T1000 (cell line): ENCODE measurements at regions not wholly inside any gene's neighbourhood (a gene's known extent, or its start where the extent isn't known, plus 50 kb on each side); places are given as distances from the start of the nearest gene placed in this dataset.

Experiments used
- DNase-seq: peaks from one replicate; lab custom pipeline; 2025; ENCODE audit warnings: mixed read lengths; lab: John Stamatoyannopoulos, UW

DNA sequence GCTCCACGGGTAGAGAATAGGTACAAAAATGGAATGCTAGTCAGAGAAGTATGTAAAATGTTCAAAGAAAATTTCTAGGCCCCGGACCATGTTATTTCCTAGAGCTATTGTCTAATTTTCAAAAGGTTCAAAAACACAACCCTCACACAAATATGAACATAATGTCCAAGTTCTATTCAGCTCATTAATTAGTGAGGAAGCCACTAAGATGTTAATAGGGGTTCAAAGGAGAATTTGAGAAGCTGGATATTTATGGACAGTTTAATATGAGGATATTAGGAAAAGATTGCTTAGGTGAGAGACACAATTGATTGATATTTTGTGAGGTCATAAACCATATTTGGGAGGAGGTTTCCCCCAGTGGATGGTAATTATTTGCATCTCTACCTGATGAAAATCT, 710.6 kb upstream of the ID2 start:
- DNase-seq = no peak

DNA sequence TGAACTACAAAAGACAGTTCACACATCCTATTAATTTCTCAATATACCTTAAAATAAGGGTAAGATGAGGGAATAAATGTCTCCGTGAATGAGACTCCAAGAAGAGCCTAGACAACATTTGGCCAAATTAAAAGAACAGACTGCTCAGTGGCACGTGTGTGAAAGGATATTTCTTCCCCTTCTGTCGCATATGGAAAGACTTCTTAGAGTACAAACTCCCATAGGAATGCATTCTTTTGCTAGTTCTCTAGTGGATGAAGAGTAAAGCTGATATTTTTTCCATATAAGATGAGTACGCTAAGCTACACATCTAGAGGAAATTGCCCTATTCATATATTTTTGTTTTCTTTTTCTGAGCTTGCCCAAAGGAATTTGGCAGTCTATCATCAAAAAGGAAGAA, 710.0 kb upstream of the ID2 start:
- no peak for DNase-seq

DNA sequence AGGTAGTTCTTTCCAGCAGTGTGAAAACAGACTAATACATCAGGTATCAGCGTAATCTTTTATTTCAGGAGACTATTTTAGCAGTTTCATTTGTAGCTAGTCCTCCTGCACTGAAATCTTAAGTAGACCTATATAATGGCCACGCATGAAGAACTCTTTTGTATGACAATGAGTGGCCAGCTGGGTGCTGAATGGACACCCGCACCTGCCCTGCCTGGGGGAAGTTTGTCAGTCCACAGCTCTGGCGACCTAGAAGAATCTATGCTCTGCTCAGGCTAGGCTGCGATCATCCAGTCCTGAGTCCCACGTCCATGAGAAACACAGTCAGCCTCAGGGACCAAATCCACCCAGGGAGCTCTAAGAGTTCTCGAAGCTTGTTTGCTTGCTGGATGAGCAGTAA, 709.2 kb upstream of the ID2 start:
- no peak for DNase-seq

DNA sequence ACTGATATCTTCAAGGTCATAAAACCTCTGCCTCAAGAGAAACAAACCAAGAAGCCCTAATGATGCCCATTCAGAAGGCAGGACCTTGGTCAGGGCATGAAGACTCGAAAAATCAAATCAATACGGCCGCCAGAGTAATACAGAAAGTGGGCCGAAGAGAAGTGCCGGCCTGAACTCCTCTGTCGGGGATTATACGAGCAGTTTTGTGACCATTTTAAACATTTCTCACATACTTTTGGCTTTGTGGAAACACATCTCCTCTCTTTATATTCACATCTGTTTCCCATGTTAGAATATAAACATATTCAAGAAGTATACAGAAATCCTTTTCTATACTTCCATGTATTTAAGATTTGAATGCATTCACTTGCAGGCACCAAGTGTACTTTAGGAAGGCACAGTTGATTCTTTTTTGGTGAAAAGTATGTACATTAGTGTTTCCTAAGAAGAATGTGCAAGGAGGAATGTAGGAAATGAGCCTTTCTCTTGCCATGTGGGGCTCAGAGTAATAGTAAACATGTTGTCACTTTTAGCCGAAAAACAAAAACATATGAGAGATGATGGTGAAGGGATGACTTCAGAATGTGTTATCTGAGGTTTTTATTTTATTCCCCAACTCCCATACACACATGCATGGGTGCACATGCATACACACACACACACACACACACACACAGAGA, 707.9 kb upstream of the ID2 start:
- no peak for DNase-seq

DNA sequence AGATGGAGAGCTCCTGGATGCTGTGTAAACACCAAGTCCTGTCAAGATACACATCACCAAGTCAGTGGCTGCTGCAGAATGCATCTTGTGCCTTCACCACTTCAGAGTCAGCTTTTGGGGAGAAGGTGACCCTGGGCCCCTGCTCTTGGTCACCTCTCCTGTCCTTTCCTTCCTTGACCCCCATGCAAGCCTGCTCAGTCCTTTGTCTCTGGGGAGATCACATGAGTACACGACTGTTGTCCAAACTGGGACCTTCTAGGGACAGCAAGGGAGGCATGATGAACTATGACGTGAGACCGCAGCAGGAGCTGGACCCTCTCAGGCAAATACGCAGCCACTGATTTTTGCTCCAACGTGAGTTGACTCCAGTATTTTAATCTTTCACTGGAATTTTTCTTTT, 706.9 kb upstream of the ID2 start:
- no peak for DNase-seq

DNA sequence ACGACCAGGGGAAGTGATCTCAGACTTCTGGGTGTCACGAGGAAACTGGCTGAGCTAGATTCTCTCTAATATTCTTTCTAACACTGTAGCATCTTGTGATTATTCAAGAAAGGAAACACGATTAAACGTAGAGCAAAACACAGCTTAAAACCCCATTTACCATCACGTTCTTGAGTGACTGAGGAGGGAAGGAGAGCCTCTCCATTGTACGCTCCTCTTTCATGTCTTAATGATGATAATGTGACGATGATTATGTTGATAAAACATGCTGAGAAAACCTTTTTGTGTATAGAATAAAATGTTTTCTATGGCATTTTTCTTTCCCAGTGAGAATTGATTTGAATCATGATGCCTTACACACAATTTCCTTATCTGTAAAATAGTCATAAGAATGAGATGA, 705.6 kb upstream of the ID2 start:
- DNase-seq = no peak

DNA sequence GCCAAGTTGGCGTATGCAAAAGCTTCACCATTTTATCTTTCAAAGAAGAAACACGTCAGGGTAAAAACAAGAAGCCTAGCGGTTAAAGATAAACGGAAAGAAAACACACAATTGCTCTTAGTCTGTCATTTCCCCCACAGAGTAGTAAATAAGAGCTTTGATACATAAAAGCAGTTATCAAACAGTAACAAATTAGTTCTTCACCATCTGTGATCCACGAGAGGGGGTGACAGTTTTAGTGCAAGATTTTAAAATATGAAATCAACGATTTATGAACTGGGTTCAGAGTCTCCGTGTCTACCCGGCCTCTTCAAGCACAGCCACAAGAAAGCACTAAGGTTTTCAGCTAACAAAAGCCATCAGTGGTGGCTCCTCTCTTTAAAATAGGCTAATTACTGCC, 703.9 kb upstream of the ID2 start:
- no peak for DNase-seq

DNA sequence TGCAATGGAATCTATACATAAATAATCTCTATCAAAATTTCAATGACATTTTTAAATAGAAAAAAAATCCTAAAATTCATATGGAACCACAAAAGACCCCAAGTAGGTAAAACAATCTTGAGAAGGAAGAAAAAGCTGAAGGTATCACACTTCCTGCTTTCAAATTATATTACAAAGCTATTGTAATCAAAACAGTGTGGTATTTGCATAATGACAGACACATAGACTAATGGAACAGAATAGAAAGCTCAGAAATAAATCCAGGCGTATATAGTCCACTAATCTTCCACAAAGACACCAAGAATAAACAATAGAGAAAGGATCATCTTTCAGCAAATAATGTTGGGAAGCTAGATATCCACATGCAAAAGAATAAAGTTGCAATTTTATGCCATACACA, 699.8 kb upstream of the ID2 start:
- DNase-seq = no peak

DNA sequence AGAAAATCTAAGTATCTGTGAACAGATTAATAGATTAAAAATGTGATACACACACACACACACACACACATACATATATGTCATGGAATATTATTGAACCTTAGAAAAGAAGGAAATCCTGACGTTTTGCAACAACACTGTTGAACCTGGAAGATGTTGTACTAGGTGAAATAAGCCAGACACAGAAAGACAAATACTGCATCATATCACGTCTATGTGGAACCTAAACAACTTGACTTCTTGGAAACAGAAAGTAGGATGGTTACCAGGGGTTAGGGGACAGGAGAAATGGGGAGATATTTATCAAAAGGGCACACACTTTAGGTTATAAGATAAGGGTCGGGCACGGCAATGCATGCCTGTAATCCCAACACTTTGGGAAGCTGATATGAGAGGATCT, 698.4 kb upstream of the ID2 start:
- DNase-seq = no peak

DNA sequence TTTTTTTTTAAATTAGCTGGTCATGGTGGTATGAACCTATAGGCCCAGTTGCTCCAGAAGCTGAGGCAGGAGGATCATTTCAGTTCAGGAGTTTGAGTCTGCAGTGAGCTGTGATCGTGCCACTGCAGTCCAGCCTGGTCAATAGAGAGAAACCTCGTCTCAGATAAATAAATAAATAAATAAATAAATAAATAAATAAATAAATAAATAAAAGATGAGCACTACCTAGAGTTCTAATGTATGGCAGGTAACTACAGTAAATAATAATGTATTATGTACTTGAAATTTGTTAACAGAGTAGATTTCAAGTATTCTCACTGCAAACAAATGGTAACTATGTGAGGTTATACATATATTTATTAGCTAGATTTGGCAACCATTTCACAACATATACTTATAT, 697.9 kb upstream of the ID2 start:
- DNase-seq = no peak

DNA sequence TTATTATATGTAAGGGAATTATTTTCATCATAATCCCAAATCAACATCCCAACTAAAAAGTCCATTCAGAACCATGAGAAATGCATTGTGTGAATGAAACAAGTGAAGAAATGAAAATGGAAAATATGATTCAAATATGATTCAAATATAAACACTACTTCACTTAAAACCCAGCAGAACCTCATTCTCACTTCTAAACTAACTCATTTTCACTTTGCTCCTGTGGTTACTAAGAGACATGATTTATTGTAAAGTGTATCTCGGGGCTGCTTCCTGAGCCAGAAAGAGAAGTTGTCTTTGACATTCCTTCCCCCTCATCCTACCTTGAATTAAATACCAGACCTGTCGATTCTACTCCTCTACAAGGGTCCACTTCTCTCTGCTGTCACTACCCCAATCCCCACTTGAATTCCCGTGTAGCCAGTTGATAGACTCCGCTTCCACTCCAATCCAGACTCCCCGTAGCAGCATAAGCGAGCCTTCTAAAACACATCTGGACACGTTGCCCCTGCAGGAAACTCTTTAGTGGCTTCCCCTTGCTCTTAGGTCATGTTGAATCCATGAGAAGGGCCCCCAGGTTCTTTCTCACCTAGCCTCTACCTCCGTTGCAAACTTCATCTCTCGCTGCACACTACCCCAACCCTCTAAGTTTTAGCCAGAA, 697.0 kb upstream of the ID2 start:
- no peak for DNase-seq

DNA sequence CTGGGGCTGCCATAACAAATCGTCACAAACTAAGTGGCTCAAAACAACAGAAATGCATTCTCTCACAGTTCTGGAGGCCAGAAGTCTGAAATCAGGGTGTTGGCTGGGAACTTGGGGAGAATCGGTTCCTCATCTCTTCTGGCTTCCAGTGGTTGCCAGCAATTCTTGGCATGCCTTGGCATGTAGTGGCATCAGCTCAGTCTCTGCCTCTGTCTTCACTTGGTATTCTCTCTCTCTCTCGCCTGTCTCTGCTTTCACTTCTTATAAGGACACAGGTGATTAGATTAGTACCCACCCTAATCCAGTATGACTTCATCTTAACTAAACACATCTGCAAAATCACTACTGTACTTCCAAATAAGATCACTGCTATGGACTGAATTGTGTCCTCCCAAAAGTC, 695.4 kb upstream of the ID2 start:
- DNase-seq = no peak

DNA sequence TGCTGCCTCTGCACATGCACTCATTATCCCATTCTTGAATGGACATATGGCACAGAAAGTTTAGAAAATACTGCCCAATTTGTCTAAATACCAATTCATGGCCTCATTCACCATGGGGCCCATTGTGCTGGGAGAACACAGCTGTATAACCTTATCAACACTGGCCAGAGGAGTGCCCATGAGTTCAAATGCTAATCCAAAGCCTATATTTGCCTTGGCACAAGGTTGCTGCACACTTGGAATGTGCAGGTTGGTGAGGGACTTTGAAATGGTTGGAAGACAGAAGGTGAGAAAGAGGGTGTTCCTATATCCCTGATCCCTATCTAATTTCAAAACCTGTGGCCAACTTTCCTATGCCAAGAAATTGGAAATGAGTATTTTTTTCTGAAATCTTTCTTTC, 693.9 kb upstream of the ID2 start:
- DNase-seq = no peak

DNA sequence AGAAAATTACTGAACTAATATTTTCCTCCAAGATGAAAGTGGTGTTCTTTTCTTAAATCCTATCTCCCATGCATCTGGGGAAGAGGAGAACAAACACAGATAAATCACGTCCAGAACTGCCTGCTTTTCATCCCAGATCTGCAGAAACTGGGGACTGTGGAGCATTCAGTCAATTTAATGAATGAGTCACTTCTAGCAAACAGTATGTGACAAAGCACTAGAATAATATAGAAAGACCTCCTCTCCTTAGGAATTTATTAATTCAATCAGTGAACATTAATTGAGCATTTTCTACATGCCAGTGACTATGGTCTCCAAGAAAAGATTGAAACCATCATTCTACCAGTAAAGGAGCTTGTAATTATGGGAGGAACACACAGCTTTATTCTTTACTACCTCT, 693.4 kb upstream of the ID2 start:
- no peak for DNase-seq

DNA sequence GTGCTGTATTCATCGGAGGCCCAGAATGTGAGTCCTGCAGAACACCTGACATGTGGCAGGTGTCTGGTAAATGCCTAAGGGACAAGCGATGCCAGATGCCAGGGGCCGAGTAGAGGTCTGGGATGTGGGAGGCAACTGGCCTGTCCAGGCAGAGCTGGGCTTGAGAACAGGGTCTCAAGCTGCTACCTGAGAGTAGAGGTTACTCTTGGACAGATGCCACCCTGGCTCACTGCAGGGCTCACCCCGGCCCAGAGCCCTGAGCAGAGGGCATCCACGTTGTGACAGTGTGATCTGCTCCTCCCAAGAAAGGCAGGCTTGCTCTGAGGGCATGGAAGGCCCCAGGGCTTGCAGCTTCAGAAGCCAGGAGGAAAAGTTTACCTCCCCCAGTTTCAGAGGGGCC, 692.0 kb upstream of the ID2 start:
- DNase-seq = no peak

DNA sequence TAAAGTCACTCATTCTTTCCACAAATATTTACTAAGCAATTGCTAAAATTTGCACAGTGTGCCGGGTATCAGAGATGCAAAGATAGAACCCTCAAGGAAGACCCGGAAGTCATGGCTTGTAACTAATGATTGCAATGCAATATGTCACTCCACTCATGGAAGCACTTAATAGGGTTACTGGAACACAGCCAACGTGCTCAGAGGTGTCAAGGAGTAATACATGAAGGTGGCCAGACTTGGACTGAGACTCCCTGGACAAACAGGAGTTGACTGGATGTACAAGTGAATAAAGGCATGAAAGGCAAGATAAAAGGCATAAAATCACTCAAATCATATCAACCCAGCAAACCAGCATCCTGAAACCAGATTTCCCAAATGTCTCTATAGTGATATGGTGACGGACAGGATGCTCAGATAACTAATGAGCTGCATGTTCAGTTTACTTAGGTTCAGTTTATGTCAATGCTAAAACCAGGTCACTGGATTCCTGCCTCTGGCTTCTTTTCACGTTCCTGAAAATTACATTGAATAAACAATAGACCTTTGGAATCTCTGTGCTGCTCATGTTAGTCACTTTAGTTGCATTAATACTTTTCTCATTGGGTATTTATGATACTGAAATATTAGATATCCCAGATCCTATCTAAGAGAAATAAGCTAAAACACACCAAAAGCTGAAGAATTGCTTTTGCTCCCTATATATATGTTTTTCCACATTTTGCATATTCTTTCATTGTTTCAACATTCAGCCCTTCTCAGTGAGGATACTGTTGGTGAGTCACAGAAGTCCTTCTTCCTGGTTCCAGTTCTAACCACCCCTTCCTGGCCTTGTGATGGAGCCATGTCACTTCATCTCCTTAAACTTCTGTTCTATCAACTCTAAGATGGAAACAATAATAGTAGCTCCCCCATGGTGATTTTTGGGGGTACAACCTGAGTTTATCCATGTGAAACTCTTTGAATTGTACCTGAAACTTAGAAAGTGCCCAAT, 688.9 kb upstream of the ID2 start:
- DNase-seq = no peak

DNA sequence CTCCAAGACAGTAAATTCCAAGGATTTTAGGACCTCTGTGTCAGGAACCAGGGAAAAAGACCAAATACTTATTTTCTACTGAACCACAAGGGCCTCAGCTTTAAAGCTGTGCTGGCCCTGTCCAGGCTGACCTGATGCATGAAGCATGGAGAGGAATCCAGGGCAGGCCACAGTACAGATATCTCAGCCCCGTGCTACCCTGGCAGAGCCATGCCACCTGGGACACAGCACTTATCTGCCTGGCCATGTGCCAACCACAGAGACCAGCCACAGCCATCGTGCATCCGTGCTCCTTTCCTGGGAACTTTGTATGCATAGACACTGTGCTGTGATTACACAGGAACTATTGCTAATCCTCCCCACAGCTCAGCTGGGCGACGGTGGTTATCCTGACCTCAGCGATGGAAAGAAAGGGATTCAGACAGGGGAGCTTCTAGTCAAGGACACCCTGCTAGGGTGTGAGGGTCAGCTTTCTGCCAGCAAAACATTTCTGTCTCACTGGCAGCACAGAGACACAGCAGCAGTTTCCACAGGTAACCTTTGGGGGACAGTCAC, 687.4 kb upstream of the ID2 start:
- no peak for DNase-seq

DNA sequence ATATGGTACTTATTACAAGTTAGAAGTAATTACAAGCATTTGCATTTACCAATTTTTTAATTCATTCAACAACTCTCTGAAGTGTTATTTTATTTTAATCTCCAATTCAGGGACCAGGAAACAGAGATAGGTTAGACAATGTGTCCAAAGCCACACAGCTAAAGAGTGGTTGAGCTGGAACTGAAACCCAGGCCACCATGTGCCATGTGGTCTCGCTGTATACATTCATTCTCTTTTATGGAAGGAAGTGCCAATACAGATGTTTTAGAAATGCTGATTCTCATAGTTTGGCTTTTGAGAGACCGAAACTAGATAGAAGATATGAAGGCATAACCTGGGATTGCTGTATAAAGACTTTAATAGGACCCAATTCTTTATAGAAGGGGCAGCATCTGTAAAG, 684.6 kb upstream of the ID2 start:
- no peak for DNase-seq

DNA sequence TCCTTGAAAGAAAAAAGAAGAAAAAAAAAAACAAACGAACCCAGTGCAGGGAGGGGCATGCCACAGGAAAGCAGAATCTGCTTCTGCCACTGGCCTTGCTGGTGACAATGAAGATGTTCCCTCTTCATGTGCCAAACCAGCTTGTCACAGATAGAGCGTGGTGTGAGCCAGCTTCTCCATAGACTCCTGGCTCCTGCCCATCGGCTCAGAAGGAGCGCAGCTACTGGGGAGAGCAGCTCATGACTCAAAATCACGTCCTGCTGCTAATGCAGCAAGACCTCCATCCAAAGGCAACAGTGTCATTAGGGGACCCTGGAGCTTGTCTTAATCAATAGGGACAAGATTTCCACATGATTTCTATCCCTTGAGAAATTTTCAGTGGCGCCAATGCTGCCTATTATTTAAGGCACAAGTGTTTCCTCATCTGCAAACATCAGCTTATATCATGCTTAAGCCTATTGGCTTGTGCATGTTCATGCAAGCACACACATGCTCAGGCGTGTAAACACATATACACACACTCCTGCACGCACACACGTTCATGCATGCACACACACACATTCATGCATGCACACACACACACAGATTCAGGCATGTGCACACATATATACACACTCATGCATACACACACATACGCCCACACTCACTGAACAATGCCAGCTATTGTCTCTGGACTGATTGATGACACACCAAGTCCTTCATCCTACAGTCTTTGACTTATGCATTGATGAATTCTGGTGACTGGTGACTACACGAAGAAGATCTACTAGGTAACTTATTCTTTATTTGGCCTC, 682.0 kb upstream of the ID2 start:
- no peak for DNase-seq

DNA sequence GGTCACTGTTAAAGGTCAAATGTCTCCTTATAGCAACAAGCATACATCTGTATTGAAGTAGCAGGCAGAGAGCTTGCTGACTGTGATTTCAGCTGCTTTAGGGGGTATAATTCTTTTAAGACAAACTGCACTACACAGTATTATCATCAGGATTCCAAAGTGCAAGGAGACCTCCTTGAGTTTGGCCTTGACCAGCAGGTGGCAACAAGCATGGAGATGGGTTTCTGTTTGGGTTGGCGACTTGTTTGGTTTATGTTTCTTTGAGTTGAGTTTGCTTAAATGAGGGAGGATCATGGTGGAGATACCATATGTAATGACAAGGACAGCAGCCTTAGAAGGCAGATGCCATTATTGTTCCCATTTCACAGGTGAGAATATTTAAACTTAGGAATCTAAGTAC, 681.0 kb upstream of the ID2 start:
- DNase-seq = no peak

DNA sequence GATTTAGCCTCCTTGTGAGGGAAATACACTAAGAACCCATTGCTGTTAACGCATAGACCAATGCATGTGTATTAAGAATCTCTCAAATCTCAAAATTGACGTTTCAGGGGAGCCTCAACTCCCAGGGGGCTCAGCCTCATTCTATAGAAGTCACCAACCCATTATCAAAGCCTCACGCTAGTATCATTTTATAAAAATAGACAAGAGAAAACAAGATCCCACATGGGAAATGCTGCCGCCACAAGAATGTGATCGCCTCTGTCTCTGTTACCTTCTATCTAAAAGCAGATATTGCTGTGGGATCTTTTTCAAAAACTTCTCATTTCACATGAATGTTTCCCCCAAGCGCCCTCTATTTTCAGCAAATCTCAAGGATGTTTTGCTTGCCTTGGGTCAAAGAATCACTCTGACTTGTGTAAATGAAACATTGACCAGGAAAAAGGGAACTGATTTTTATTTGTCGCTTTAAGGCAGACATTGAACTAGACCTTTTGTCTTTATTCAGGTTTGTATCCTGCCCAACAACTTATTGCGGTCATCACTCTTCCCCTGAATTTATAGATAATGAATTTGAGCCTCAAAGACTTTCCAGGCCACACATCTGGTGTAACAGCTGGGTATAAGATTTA, 679.0 kb upstream of the ID2 start:
- DNase-seq = no peak
